WI38 (cell line): ENCODE measurements at regions not wholly inside any gene's neighbourhood (a gene's known extent, or its start where the extent isn't known, plus 50 kb on each side); places are given as distances from the start of the nearest gene placed in this dataset.

Source experiments
- H3K4me3 ChIP-seq: 2 replicates; pipeline ENCODE4 v1.5.1; 2011; ENCODE audit warnings: low read depth, mild to moderate bottlenecking, control low read depth, low read length
- CTCF ChIP-seq: IDR thresholded peaks from 2 replicates; pipeline ENCODE4 v1.5.1; 2012; ENCODE audit warnings: low read depth, mild to moderate bottlenecking, control low read depth, low read length

DNA sequence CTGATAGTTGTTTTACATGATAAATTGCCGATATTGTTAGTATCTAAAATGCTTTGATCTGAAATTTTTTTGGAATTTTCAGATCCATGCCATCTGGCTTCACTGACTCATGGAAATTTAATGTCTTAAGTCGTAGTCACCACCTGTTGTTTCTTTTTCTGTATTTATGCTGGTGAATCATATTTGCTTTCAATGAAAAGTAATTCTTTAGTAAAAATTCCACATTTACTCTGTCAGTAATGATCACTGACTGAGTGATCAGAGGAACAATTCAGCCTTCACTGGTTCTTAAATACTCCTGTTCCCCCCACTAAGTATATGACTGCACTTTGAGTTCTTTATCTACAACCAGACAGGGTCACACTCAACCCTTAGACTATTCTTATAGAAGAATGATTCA lies 185.6 kb upstream of the NRIP1 start:
- H3K4me3 ChIP-seq = no peak overlapping the region
- TF ChIP-seq CTCF = no peak

DNA sequence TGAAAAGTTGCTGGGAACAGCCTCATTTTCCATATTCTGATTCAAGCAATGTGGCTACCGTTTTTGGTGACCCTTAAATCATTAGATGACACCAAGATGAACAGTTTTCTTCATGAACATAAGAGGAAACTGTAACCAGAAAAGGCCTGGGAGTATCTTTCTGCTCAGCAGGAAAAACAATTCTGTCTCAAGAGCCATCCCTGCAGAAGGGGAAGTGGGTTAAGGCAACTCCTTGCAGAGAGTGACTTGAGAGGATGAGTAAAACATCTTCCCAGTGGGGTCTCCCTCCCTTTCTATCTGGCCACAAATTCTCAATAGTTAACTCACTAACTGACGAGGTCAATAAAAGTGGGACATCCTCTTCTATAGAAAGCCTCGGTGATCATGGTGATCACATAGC lies 187.6 kb upstream of the NRIP1 start:
- no peak for TF ChIP-seq CTCF

DNA sequence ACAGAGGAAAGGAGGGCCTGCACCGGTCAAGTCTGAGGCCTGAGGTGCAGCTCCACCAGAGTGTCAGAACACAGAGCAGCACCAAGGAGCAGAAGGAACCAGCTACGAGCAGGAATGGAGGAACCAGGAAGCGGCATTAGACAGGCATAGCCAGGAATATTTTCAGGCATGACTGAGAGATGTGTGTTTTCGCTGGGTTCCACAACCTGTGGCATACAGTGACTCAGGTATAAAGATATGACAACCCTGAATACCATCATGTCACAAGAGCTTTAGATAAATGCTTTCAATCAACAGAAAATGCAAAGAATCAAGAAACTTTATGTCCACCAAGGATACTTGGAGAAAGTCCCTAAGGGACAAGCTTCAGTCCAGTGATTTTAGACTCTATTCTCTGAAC lies 189.3 kb upstream of the NRIP1 start:
- no peak for TF ChIP-seq CTCF
- H3K4me3 ChIP-seq = no peak overlapping the region

More for the DNA sequence above, 187.6 kb upstream of the NRIP1 start:
- H3K4me3 ChIP-seq = no peak overlapping the region

DNA sequence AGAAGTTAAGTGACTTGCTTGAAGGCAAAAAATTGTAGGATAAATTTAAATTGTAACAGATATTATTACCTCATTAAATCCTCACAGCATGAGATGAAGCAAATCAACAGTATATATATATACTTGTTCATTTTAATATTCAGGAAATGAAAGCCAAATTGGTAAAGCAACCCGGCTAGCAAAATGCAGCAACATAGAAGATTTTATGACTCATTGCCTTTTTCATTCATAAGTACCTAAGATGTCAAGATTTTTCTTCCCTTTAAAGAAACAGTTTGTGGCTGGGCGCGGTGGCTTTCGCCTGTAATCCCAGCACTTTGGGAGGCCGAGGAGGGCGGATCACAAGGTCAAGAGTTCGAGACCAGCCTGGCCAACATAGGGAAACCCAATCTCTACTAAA lies 190.5 kb upstream of the NRIP1 start:
- TF ChIP-seq CTCF = no peak
- no peak overlapping the region for H3K4me3 ChIP-seq

DNA sequence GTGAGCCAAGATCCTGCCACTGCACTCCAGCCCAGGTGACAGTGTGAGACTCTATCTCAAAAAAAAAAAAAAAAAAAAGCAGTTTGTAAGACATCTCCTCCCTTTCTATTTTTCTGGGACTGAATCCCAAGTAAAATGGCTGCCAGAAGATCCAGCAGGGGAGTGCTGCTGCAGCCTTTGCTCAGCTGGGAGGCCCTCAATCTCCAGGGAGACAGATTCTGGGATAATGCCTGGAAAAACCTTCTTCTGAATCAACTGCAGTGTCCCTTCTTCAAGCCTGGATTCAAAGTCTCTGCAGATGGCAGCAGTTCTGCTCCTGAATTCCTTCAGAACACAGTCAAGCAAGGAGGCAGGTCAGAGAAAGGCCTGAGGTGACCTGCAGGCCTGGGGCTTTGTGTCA lies 191.0 kb upstream of the NRIP1 start:
- no peak overlapping the region for H3K4me3 ChIP-seq
- TF ChIP-seq CTCF = no peak

GRCh38 chr21:15256996-15257395 lies 192.2 kb upstream of the NRIP1 start:
- TF ChIP-seq CTCF = no peak
- H3K4me3 ChIP-seq = no peak overlapping the region

- no peak overlapping the region for H3K4me3 ChIP-seq
Measured at GRCh38 chr21:15257646-15258045, 192.8 kb upstream of the NRIP1 start.

More at GRCh38 chr21:15257646-15258045, 192.8 kb upstream of the NRIP1 start:
- TF ChIP-seq CTCF = no peak
